Fibroblast of skin of left biceps (primary cell): ENCODE measurements at regions not wholly inside any gene's neighbourhood (a gene's known extent, or its start where the extent isn't known, plus 50 kb on each side); places are given as distances from the start of the nearest gene placed in this dataset.

Experiments used
- DNase-seq, 2 experiments: peaks; one replicate each; pipeline ENCODE4 v3.0.0-alpha.2; 2013; ENCODE audit warnings: low read depth in 2 of 2

DNA sequence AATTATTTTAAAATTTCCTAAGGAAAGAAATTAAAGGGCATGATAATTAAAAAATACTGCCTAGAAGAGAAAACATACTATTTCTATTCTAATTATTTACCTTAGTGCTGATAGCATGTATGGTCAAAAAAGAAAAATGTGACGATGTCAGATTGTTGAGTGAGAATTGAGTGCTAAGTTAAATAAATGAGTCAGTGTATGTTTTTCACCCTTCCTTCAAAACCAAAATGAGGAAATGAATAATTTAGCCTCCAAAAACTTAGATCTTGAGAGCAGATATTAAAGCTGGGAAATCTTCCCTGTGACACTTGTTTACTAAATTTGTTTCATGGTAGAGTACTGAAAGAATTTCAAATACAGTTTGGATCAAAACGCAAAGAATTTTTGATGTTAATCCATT lies 58.6 kb upstream of the NYAP2 start:
- no peak for DNase-seq

DNA sequence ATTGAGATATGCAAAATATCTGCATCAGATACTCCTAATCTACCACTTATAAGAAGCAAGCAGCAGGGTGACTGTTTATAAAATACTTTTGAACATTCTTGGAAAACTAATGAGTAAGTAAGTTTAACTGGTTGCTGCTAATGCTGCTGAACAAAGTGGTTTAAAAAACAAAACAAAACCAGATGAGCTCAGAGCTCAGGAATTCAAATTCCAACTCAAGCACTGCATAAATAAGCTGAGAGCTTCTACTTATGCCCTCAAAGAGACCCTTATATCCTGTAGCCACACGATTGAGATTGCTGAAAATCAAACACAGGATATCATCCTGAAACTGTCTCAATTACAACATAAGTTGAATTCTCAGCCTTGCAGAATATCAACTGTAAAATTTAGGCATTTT lies 62.3 kb upstream of the NYAP2 start:
- peak in 1 of 2 experiments; percentile 13 for DNase-seq

DNA sequence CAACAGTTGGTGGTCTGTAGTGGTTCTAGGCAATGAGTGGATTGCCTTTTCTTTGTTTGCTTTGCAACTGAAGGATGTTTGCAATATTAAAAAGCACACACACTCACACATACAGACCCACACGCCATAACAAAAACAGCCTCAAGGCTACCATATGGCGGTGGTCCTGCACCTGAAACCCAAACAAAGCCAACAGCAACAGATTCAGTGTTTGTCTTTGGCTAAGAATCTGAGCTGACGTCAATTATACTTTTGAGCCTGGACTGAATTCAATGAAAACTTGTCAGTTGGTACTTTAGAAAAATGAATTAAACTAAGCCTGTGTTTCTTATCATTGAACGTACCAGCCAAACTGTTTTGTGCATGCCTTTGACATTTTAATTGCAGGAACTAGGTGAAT lies 65.0 kb upstream of the NYAP2 start:
- no peak for DNase-seq

DNA sequence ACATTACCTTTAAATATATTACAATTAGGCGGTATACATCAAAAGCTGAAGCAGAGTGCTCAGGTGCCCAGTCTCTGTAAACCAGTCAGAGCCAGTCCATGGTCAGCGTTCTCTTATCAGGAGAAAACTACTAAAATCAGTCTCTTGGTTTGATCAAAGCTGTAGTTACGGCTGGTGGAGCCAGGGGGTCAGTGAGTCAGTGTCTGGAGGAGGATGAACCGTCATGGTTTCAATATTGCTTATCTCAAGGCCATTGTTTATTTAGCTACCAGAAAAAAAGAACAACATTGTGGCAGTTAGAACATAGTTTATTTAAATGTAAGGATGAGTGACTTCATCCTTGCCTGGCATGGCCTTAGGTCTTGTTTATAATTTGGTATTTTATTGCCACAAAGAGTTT lies 71.3 kb upstream of the NYAP2 start:
- no peak for DNase-seq

DNA sequence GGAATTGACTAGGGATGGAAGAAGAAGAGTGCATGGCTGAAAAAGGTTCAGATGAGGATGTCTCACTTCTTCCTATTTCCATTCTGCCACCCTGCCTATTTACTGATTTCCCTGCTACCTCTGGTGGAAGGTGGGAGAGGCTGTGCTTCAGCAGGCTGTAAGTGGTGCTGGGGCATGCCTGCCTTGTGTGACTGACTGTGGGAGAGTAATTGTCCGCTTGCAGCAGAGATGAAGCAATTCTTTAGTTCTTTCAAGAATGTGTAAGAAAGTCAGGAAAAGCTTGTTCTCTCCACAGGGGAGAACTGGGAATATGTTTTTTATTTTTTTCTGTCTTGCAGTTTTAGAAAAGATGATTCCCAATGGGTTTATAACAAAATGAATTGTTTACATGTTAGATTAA lies 72.5 kb upstream of the NYAP2 start:
- no peak for DNase-seq

DNA sequence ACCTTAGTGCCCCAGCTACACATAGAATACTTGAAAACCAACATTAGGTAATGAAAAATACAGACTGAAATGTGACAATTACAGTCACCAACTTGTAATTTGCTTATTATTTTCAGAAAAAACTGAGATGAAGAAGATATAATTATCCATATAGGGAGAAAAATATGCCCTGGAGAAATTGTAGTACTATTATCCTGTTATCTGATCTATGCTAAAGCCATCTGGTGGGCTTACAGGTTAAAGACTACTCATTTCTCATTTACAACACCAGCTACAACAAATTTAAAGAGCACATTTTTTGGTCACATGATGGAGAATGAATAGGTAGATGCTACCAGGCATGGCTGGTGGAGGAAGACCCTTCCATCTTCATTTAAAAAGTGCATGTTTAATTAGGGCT lies 79.6 kb upstream of the NYAP2 start:
- no peak for DNase-seq

DNA sequence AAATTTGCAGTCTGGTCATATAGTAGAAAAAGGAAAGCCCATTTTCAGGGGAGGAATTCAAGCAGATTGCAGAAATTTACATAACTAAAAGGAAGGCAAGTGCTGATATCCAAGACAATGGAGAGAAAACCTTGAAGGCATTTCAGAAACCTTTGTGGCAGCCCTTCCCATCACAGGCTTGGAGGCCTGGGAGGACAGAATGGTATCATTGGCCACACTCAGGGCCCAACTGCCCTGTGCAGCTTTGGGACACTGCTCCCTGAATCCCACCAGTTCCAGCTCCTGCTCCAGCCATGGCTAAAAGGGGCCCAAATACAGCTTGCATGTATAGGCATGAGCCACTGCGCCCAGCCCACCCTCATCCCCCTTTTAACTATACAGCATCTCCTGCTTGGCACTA lies 81.1 kb upstream of the NYAP2 start:
- no peak for DNase-seq

DNA sequence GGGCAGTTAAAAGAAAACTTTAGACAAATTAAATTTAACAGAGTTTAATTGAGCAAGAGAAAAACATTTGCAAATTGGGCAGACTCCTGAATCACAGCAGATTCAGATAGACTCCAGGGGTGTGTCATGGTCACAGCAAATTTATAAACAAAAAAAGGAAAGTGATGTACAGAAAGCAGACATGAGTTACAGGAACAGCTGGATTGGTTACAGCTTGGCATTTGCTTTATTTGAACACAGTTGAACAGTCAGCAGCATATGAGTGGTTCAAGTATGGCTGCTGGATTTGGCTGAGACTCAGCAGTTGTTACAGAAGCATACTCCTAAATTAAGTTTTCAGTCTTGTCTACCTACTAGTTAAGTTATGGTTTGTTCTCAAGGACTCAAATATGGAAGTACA lies 82.3 kb upstream of the NYAP2 start:
- no peak for DNase-seq

DNA sequence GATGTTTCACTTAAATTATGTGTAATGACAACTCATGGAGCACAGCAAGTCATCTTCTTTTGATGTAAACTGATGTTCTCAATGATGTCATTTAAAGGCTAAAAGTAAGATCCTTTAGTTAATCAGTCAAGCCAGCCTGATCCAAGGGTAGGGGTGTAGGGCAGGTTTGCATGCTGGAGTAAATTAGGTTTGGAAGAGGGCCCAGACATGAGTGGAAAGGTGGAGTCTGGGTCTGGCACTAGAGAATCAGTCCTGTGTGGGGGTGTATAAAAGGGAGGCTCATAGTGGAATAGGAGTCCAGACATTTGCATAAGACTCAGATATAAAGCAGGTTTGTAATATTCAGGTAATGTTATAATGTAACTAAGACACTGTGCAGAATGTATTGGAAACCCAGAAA lies 88.8 kb upstream of the NYAP2 start:
- DNase-seq = no peak

DNA sequence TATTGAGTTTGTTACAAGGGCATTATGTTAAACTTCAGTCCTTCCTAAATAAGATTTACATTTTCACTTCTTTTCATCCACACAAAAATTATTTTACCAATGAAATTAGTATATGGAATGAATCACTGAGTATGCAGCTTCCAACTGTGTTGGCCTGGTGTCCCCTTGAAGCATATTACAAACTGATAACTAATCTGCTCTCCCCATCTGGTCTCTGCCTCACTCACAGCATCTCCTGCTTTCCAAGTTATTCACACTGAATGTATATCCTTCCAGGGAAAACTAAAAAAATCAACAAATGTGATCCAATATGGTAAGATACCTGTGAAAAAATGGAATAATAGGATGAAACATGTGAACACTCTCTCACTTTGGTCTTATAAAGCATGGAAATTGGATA lies 90.0 kb upstream of the NYAP2 start:
- no peak for DNase-seq

DNA sequence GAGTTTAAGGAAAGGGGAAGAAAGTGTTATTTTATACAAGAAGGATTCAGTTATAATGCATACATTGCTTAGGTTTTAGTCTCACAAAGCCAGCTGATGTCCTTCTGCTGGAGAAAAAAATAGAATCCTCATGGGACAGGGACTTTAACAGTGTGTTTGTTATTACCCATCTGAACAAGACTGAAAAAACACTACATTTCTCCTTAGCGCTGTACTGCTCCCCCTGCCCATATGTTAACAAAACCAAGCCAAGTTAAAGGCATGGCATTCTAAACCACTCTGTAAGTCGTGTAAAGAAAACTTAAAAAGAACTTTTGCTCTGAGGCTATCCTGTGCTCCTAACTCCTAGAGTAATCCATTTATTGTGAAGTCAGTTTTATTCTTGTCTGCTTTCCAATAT lies 102.6 kb upstream of the NYAP2 start:
- no peak for DNase-seq

DNA sequence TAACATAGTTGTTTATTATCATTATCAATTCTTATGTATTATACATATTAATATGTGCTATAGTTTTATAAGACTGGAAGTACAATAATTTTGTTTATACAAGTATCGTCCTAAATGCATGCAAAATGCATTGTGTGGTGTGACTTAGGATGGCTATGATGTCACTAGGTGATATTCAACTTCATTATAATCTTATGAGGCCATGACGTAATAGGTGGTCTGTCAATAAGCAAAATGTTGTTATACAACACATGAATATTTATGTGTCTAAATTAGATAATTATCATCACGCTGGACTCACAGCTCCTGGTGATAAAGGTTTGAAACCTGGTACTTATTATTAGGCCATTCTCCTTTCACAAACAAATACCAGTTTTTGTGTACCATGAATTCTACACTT lies 104.4 kb upstream of the NYAP2 start:
- no peak for DNase-seq

DNA sequence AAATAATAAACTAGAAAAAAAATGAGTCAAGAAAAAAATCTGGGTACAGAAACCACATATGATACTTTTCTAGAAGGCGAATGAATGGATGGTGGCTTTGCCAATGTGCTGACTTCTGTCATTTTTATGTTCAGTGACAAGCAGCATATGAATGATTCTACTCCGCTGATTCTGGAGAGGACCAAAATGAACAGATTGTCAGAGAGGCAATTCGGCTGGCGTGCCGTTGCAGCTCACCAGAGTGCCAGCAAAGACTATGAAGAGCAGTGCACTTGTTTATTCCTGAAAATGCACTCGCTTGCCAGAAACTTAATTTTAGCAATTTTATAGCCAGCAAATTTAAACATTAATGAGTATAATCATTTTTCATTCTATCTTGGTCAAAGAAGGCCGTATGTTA lies 105.9 kb upstream of the NYAP2 start:
- DNase-seq = no peak

DNA sequence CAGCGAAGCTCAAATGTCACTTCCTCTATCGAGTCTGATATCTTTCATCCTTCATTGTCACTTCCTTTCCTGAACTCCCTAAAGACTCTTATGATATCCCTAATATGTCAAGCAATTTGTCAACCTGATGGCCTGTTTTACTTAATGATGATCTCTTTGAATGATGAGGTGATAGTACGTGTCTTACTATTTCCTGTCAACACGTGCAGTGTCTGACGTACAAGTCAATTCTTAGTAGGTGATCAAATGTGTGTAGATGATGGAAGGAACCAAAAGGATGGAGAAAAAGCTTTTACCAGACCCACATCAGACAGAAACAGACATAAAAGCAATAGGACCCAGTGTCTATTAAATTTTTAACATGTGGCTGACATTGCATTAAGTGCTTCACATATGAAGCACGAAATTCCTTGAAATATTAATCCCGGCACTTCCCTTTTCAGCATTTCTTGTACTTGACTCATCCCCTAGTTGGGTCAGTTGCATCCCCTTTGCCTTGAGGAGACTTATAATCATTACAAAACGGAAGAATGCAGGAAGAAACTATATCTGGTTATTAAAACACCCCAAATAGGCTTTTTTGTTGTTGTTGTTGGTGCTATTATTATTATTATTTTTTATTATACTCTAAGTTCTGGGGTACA lies 108.6 kb upstream of the NYAP2 start:
- DNase-seq = no peak

DNA sequence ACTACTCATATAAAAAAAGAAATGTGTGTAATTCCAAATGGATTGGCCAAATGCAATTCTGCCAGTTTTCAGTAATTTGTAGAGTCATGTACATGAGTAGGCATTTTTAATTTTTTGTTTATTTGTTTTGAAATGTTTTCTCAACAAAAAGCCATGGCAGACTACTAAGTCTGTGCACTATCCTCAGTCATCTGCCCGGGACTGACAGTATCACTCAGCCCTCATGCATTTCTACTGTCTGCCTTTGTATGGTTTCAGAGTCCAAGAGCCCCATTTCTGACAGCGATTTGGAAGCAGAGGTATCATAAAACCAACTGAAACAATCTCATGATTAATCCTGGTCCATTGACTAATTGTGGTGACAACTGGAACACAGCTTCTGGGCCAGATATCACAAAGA lies 109.9 kb upstream of the NYAP2 start:
- no peak for DNase-seq

DNA sequence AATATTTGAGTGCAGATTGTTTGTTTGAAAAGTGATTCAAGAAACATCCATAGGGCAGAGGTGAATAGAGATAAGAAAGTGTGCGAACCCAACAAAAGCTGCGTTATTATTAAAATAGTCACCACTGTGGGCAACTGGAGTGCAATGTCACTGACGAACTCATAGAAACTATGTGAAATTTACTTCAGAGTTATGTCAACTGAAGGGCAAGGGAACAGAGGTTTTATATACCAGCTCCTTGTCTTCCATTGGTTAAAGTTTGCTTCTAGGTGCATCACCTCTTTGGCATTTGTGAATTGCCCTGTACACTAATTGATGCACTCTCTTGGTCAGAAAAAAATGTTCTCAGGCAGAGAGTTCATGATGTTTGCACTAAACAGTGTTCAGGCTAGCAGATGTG lies 110.5 kb upstream of the NYAP2 start:
- no peak for DNase-seq

DNA sequence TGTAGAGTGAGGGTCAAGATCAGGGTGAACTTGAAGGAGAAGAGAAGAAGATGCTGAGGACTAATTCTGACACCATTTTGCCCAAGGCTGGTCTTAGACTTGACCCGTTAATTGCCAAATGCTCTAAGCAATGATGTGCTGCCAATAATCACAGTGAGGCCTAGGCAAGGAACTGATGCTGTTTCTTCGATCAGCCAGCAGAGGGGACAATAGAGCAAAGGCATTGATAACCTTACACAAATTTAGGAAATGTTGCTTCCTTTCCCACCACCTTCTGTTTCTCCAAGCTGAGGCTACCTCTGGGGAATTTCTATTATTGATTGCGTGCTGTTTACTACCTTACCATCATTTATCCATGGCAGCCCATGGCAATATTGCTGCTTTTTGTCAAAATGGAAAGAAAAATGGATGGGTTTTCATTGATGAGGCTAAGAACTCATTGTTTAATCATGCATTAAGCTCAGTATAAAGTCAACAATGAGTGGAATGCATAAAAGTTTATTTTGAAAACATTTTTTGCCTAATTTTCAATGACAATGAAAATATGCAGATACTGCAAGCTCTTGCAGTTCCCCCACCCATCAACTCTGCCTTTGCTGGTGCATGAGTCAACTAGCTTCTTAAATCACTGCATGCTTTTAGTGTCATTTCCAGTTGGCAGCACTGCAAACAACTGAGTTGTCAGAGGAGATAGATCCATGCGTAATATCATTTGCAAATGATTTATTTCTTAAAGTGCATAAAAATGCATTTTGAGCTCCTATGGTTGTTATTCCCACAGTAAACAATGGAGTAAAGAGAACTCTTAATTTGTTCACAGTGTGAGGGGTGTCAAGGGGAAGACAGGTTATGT lies 116.4 kb upstream of the NYAP2 start:
- no peak for DNase-seq

DNA sequence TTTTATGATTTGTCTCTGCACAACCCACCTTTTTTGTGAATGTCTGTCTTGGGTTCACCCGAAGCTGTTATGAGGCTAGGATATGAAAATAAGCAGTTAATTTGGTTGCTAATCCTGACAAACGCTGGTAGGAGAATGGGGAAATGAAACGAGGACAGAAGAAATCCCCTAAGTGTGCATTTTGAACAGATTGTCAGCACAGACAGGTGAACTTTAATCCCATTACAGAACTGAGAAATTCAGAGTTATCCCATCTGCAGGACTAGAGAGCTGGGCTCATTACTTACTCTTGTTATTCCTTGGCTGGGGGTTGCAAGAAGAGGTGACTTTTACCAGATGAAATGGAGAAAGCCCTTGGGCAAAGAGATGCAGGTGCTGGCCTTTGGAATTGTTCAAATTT lies 123.3 kb upstream of the NYAP2 start:
- no peak for DNase-seq

DNA sequence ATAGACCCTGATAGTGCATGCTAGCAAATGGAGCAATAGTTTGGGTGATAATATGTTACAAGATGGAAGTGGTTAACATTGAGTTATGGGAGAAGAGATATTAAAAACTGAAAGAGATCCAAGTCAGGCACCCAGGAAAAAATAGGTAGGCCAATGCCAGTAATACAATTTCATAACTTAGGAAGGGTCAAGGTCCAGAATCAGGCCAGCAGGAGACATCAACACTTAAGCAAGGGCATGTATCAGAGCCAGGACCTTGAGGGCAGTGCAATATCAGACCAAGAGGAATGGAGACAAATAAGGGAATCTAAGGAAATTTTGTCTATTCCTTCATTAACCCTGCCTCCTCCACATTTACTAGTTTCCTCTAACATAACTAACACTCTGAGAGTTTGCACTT lies 124.1 kb upstream of the NYAP2 start:
- DNase-seq = no peak

DNA sequence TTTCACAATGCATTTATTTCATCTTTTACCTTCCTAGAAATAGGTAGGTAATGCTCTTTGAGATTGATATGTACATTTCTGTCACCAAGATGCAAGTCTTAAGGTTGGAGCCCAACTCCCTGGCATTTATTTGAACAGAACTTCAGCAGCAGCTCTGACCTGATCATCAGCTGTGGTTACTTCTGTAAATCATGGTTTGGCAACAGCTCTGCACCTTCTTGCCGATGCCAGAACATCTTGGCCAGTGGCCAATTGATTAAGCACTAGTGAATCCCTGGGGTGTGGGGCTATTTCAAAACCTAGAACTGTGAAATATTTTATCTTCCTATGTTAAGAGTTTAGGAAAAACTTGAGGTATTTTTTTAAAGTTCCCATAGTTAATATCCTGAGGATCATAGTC lies 124.8 kb upstream of the NYAP2 start:
- DNase-seq = peak; percentile 17 to 25

DNA sequence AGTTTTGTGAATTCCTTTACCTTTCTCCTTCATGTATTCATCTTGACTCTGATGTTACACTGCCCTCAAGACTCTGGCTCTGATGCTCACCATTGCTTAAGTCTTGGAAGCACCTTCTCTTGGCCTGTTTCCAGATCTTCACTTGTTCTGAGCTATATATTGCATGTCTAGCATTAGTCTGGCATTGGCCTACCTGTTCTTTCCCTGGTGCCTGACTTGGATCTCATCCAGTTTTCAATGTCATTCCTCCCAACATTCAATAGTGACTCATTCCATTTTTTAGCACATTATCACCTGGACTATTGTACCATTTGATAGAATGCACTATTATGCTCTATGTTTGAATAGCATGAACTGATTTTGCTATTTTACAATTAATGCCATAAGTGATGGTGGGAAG lies 127.3 kb upstream of the NYAP2 start:
- DNase-seq = no peak

DNA sequence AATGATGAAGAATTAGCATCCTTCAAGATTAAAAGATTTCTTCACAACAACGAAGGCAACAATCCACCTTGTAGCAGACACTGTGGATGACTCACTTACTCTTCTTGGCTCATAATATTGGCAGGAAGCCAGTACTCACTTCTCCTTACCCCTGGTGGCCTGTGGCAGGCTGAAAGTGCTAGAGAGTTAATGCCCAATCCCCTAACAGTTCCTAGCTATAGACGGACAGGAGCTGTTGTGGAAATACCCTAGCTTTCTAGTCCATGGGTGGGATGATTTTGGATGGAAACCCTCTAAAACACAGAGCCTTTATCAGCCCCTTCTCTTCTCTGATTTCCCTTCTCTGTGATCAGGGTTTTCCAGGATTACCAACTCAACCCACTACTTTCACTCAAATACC lies 128.6 kb upstream of the NYAP2 start:
- DNase-seq = peak in 1 of 2 experiments; percentile 14

DNA sequence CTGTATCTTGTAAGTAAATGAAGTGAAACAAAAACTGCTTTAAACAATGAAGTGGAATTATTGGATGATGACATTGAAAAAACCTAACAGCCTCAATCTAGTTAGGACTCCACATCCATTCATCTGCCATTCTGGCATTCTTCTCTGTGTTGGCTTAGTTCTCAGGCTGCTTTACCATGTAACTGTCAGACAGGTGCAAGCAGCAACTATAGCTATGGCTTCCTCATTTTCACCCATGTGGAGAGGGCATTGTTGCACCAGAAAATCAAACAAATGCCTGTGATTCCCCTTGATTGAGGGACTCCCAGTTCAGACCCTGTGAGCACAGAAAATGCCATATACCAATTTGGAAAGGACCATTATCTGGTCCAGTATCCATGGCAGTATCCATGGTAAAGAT lies 129.5 kb upstream of the NYAP2 start:
- DNase-seq = no peak

DNA sequence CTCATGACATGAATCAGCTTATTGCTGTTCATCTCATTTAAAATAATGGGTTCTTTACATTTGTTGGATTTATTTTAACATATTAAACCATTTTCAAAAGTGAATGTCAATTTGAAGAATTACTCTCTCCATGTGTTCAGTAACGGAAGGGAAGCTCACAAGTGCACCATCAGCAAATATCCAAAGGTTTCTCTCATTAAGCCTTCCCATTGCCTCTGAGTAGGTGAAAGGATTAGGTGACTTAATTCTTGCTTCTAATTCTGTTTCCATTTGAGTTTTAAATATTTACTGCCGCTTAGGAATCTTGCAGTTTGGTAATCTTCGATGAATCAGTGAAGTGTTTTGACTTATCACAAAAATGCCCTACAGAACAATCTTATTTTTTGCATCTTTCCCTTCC lies 145.1 kb upstream of the NYAP2 start:
- DNase-seq = no peak
